Mesenchymal stem cell (in vitro differentiated cells and primary cell): ENCODE measurements at regions not wholly inside any gene's neighbourhood (a gene's known extent, or its start where the extent isn't known, plus 50 kb on each side); places are given as distances from the start of the nearest gene placed in this dataset.
"Not testable (repeated sequence)": the region's sequence is repeated elsewhere in the genome, so short reads cannot be mapped to it uniquely, and the experiment has no call there.

Source experiments
- DNase-seq: peaks from one replicate; pipeline ENCODE4 v3.0.0-alpha.2; 2013
- H2AFZ ChIP-seq: one replicate; pipeline ENCODE4 v1.6.1; 2013; ENCODE audit warnings: low read depth, mild to moderate bottlenecking, control low read depth, inconsistent platforms, low read length, moderate library complexity
- H2AK5ac ChIP-seq: 2 replicates; pipeline ENCODE4 v1.6.1; 2013; ENCODE audit warnings: low read length, moderate library complexity, mild to moderate bottlenecking, inconsistent platforms; ENCODE audit not compliant: severe bottlenecking
- H2BK120ac ChIP-seq: one replicate; pipeline ENCODE4 v1.6.1; 2013; ENCODE audit warnings: low read depth, mild to moderate bottlenecking, inconsistent platforms, low read length, moderate library complexity
- H2BK12ac ChIP-seq, 2 experiments: one replicate each; pipeline ENCODE4 v1.6.1; 2013; ENCODE audit warnings: inconsistent platforms in 2 of 2, low read length in 2 of 2, mild to moderate bottlenecking in 2 of 2, moderate library complexity in 2 of 2, control low read depth in 1 of 2
- H2BK15ac ChIP-seq: one replicate; pipeline ENCODE4 v1.6.1; 2013; ENCODE audit warnings: mild to moderate bottlenecking, low read depth, inconsistent platforms; ENCODE audit not compliant: poor library complexity, severe bottlenecking
- H2BK5ac ChIP-seq: 2 replicates; pipeline ENCODE4 v1.6.1; 2013; ENCODE audit warnings: low read depth, mild to moderate bottlenecking, low read length, control low read depth, inconsistent platforms; ENCODE audit not compliant: poor library complexity, severe bottlenecking
- H3K14ac ChIP-seq, 2 experiments: one replicate each; pipeline ENCODE4 v1.6.1; 2013; ENCODE audit warnings: inconsistent platforms in 2 of 2, low read length in 2 of 2, control low read depth in 1 of 2, mild to moderate bottlenecking in 1 of 2, moderate library complexity in 1 of 2
- H3K18ac ChIP-seq, 2 experiments: one replicate each; pipeline ENCODE4 v1.6.1; 2013; ENCODE audit warnings: inconsistent platforms in 2 of 2, low read length in 2 of 2, control low read depth in 1 of 2, low read depth in 1 of 2, mild to moderate bottlenecking in 1 of 2
- H3K23ac ChIP-seq, 2 experiments: one replicate each; pipeline ENCODE4 v1.6.1; 2013; ENCODE audit warnings: inconsistent platforms in 2 of 2, low read length in 2 of 2, mild to moderate bottlenecking in 2 of 2, moderate library complexity in 2 of 2, control low read depth in 1 of 2
- H3K27ac ChIP-seq: 2 replicates; pipeline ENCODE4 v1.5.1; 2013; ENCODE audit warnings: mild to moderate bottlenecking, moderate library complexity, low read length, control low read depth, inconsistent platforms; ENCODE audit not compliant: poor library complexity, severe bottlenecking
- H3K27me3 ChIP-seq, 2 experiments: 2 replicates each; pipeline versions ENCODE4 v1.6.1 to v1.7.0; 2013; ENCODE audit warnings: low read length in 2 of 2, mild to moderate bottlenecking in 2 of 2, moderate library complexity in 2 of 2, control low read depth in 1 of 2, inconsistent platforms in 1 of 2; ENCODE audit not compliant: control insufficient read depth in 1 of 2, insufficient read depth in 1 of 2
- H3K36me3 ChIP-seq, 2 experiments: 2 replicates each; pipeline versions ENCODE4 v1.6.1 to v1.7.0; 2013; ENCODE audit warnings: low read length in 2 of 2, control low read depth in 1 of 2, inconsistent platforms in 1 of 2, low read depth in 1 of 2, mild to moderate bottlenecking in 1 of 2; ENCODE audit not compliant: insufficient read depth in 2 of 2, control insufficient read depth in 1 of 2
- H3K4ac ChIP-seq, 2 experiments: one replicate each; pipeline ENCODE4 v1.6.1; 2013; ENCODE audit warnings: inconsistent platforms in 2 of 2, low read length in 2 of 2, mild to moderate bottlenecking in 2 of 2, moderate library complexity in 2 of 2, control low read depth in 1 of 2, low read depth in 1 of 2
- H3K4me1 ChIP-seq: 2 replicates; pipeline ENCODE4 v1.6.1; 2013; ENCODE audit warnings: low read depth, low read length, control low read depth; ENCODE audit not compliant: control insufficient read depth, insufficient read depth
- H3K4me2 ChIP-seq: 2 replicates; pipeline ENCODE4 v1.6.1; 2013; ENCODE audit warnings: low read length, mild to moderate bottlenecking, inconsistent platforms; ENCODE audit not compliant: poor library complexity, severe bottlenecking
- H3K4me3 ChIP-seq, 2 experiments: 2 replicates each; pipeline versions ENCODE4 v1.5.1 to v1.7.0; 2013; ENCODE audit warnings: low read length in 2 of 2, mild to moderate bottlenecking in 2 of 2, control low read depth in 1 of 2, low read depth in 1 of 2; ENCODE audit not compliant: insufficient read depth in 1 of 2
- H3K79me1 ChIP-seq: replicated peaks from 2 replicates; pipeline ENCODE4 v1.6.1; 2013; ENCODE audit warnings: mild to moderate bottlenecking, control low read depth, low read length, inconsistent platforms; ENCODE audit not compliant: poor library complexity, severe bottlenecking
- H3K9ac ChIP-seq: 2 replicates; pipeline ENCODE4 v1.7.0; 2013; ENCODE audit warnings: mild to moderate bottlenecking, low read length, moderate library complexity
- H3K9me3 ChIP-seq: 2 replicates; pipeline ENCODE4 v1.7.0; 2013; ENCODE audit warnings: mild to moderate bottlenecking, low read length; ENCODE audit not compliant: control insufficient read depth
- H4K8ac ChIP-seq: one replicate; pipeline ENCODE4 v1.6.1; 2013; ENCODE audit warnings: inconsistent platforms, mild to moderate bottlenecking, low read length, moderate library complexity
- H4K91ac ChIP-seq: one replicate; pipeline ENCODE4 v1.6.1; 2013; ENCODE audit warnings: mild to moderate bottlenecking, low read length, inconsistent platforms
- WGBS: methylation state at CpG from one replicate; pipeline ENCODE4 v1.1.7; 2013; ENCODE audit warnings: mixed read lengths; 5-methylcytosine and 5-hydroxymethylcytosine counted together

DNA sequence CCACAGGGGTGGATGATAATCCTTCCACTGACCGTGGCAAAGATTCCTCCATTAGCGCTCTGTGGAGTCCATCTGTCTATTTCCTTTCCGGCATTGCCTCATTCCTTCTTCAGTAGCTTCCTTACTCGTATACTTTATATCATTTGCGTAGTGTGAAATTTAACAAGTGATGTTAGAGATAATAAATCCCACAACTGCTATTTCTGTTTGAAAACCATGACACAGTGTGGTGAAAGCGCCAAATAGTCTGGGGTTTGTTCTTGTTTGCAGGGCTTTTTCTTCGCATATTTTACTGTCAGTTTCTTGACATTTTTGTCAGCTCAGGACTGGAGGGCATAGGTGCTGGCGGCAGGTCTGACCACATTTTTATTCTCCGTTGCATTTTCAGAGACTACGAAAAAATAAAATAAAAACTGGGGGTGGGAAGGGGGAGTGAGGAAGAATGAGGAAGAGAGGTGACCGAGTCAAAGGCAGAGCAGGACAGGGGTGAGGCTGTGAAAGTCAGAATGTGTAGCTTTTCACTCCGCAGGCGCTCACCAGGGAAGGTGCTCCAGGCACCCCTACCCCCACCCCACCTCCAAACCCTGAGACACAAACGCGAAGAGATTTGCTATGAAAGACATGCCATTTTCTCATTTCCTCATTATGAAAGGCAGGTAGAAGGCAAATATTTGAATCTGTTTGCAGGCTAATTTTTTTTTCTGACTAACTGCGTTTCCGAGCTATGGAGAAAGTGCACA is 965.0 kb downstream of the MCTP2 start:
- DNase-seq = no peak
- H3K14ac ChIP-seq = no peak overlapping the region
- H3K36me3 ChIP-seq = no peaks in the 10 kb centered on the region
- no peaks in the 10 kb centered on the region for H3K27me3 ChIP-seq
- peaks cover 16% of the 10 kb centered on the region for H3K9me3 ChIP-seq
- H2AFZ ChIP-seq = no peak overlapping the region
- H2BK15ac ChIP-seq = no peak overlapping the region
- H4K8ac ChIP-seq = no peak overlapping the region
- no peak overlapping the region for H3K18ac ChIP-seq
- H3K23ac ChIP-seq = no peak overlapping the region
- H3K4me2 ChIP-seq = no peak overlapping the region
- no peaks in the 10 kb centered on the region for H3K4me1 ChIP-seq
- no peak overlapping the region for H3K4me3 ChIP-seq
- no peak overlapping the region for H4K91ac ChIP-seq
- H2BK5ac ChIP-seq = no peak overlapping the region
- H2BK120ac ChIP-seq = no peak overlapping the region
- H3K4ac ChIP-seq = no peak overlapping the region
- no peak overlapping the region for H2AK5ac ChIP-seq
- WGBS = 83% methylated on average over 12 of the region's 17 CpGs
- H3K79me1 ChIP-seq = no peaks in the 10 kb centered on the region
- no peak overlapping the region for H2BK12ac ChIP-seq
- no peak overlapping the region for H3K27ac ChIP-seq
- no peak overlapping the region for H3K9ac ChIP-seq

DNA sequence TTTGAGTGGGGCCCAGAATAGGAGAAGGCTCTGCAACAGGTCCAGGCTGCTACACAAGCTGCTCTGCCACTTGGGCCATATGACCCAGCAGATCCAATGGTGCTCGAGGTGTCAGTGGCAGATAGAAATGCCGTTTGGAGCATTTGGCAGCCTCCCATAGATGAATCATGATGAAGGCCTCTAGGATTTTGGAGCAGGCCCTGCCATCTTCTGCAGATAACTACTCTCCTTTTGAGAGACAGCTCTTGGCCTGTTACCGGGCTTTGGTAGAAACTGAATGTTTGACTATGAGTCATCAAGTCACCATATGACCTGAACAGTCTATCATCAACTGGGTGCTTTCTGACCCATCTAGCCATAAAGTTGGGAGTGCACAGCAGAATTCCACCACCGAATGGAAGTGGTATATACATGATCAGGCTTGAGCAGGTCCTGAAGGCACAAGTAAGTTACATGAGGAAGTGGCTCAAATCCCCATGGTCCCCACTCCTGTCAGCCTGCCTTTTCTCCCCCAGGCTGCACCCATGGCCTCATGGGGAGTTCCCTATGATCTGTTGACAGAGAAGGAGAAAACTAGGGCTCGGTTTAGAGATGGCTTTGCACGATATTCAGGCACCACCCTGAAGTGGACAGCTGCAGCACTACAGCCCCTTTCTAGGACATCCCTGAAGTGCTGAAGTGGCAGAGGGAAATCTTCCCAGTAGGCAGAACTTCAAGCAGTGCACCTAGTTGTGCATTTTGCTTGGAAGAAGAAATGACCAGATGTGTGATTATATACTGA is 971.4 kb downstream of the MCTP2 start:
- Histone ChIP-seq H3K14ac (no peak overlapping the region), H3K4me1 (no peaks in the 10 kb centered on the region), H3K4me3 (no peak overlapping the region), H3K27ac (no peak overlapping the region), H2BK12ac (no peak overlapping the region), H3K9me3 (peaks cover 16% of the 10 kb centered on the region), H2BK120ac (no peak overlapping the region), H2BK5ac (no peak overlapping the region), H3K79me1 (no peaks in the 10 kb centered on the region), H2AK5ac (no peak overlapping the region), H2AFZ (no peak overlapping the region), H3K23ac (no peak overlapping the region), H2BK15ac (no peak overlapping the region), H3K27me3 (no peaks in the 10 kb centered on the region), H3K36me3 (no peaks in the 10 kb centered on the region), H4K91ac (no peak overlapping the region), H3K4ac (no peak overlapping the region), H4K8ac (peak overlapping the region; percentile 39), H3K4me2 (no peak overlapping the region), H3K18ac (no peak overlapping the region), H3K9ac (no peak overlapping the region)
- DNase-seq = no peak
- 92% methylated on average over 6 of the region's 6 CpGs for WGBS

DNA sequence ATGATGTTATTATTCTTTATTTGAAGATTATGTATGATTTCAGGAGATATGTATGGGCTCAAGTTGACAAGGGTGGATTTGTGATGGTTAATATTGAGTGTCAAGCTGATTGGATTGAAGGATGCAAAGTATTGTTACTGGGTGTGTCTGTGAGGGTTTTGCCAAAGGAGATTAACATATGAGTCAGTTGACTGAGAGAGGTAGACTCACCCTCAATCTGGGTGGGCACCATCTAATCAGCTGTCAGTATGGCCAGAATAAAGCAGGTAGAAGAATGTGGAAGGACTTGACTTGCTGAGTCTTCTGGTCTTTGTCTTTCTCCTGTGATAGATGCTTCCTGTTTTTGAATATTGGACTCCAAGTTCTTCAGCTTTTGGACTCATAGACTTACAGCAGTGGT is 973.7 kb downstream of the MCTP2 start:
- Histone ChIP-seq H3K4ac (no peak overlapping the region), H2BK5ac (no peak overlapping the region), H3K27ac (no peak overlapping the region), H3K36me3 (no peaks in the 10 kb centered on the region), H4K8ac (no peak overlapping the region), H2BK120ac (no peak overlapping the region), H3K23ac (no peak overlapping the region), H2BK12ac (no peak overlapping the region), H3K79me1 (no peaks in the 10 kb centered on the region), H3K4me1 (no peaks in the 10 kb centered on the region), H3K4me3 (no peak overlapping the region), H2AK5ac (no peak overlapping the region), H4K91ac (no peak overlapping the region), H3K14ac (no peak overlapping the region), H3K4me2 (no peak overlapping the region), H3K18ac (no peak overlapping the region), H2AFZ (no peak overlapping the region), H3K27me3 (no peaks in the 10 kb centered on the region), H3K9me3 (peaks cover 6% of the 10 kb centered on the region), H3K9ac (no peak overlapping the region), H2BK15ac (no peak overlapping the region)
- DNase-seq = no peak

DNA sequence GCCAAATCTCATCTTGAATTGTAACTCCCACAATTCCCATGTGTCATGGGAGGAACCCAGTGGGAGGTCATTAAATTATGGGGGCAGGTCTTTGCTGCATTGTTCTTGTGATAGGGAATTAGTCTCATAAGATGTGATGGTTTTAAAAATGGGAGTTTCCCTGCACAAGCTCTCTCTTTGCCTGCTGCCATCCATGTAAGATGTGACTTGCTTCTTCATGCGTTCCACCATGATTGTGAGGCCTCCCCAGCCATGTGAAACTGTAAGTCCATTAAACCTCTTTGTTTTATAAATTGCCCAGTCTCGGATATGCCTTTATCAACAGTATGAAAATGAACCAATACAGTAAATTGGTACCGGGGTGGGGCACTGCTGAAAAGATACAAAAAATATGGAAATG is 974.5 kb downstream of the MCTP2 start:
- DNase-seq, H4K91ac ChIP-seq, H3K79me1 ChIP-seq, H3K9me3 ChIP-seq, H2AK5ac ChIP-seq, H3K18ac ChIP-seq, H3K27ac ChIP-seq, H3K4me2 ChIP-seq, H3K27me3 ChIP-seq, H3K14ac ChIP-seq, H3K9ac ChIP-seq, H2BK12ac ChIP-seq, H2AFZ ChIP-seq, H3K23ac ChIP-seq, H4K8ac ChIP-seq, H2BK120ac ChIP-seq, H3K4me3 ChIP-seq, H3K4me1 ChIP-seq, H2BK5ac ChIP-seq, H2BK15ac ChIP-seq, H3K36me3 ChIP-seq, H3K4ac ChIP-seq: not testable (repeated sequence)
- 98% methylated on average over 3 of the region's 3 CpGs for WGBS
